Ovary (tissue), 7 donors: ENCODE measurements at regions not wholly inside any gene's neighbourhood (a gene's known extent, or its start where the extent isn't known, plus 50 kb on each side); places are given as distances from the start of the nearest gene placed in this dataset. TPM values are rescaled to one million over a fixed set of nuclear protein-coding genes. Genes with fewer than 3 reads are reported as not detected.

Experiments
- DNase-seq, 5 donors: peaks; one replicate each; pipeline ENCODE4 v3.0.0-alpha.2; 2019 to 2020
- H3K27ac ChIP-seq, 2 donors: fragments of 200-600 bp; one replicate each; pipeline versions ENCODE4 v1.5.1 to v1.8.0; 2019 to 2022
- H3K27me3 ChIP-seq: fragments of 200-600 bp; one replicate; pipeline ENCODE4 v1.8.0; 2022
- H3K36me3 ChIP-seq: fragments of 200-600 bp; sonication (generic); one replicate; pipeline ENCODE4 v1.5.1; 2019
- H3K4me1 ChIP-seq: one replicate; pipeline ENCODE4 v1.8.1; 2013; ENCODE audit warnings: mild to moderate bottlenecking, moderate library complexity; ENCODE audit not compliant: insufficient read depth
- H3K4me3 ChIP-seq: fragments of 200-600 bp; sonication (generic); one replicate; pipeline ENCODE4 v1.5.1; 2017
- H3K9me3 ChIP-seq, 2 donors: fragments of 200-600 bp in 1 of 2; sonication (generic) in 1 of 2; one replicate each; pipeline versions ENCODE4 v1.5.1 to v1.8.1; 2013 to 2019; ENCODE audit warnings: mild to moderate bottlenecking in 1 of 2, moderate library complexity in 1 of 2
- EP300 ChIP-seq: sonication (generic); formaldehyde crosslinking; IDR thresholded peaks from one replicate; pipeline ENCODE4 v1.6.1; 2017; ENCODE audit warnings: antibody characterized with exemption
- POLR2A ChIP-seq: fragments of 450-650 bp; IDR thresholded peaks from one replicate; pipeline ENCODE4 v1.6.1; 2017; ENCODE audit warnings: antibody characterized with exemption, mild to moderate bottlenecking, moderate library complexity
- WGBS, 3 donors: extraction: QIAGEN DNeasy Blood & Tissue Kit in 1 of 3; methylation state at CpG; one replicate each; pipeline versions ENCODE4 v1.1.5 to v1.1.7; 2013 to 2017; 5-methylcytosine and 5-hydroxymethylcytosine counted together
- intact Hi-C, 4 donors: fragments of 100-400 bp; cut with DNase I; formaldehyde crosslinking; loops; one replicate each; pipeline versions ENCODE4 v1.11.0 to v1.15.1; 2022 to 2023
- small RNA-seq: library from RNA; depleted of rRNA; stranded (forward); fragments of <200 nt; gene quantifications from one replicate; pipeline ENCODE3, GENCODE V24; 2016
- TF ChIP-seq, protein P1 (sequence below), 3 donors: fragments of 450-650 bp in 2 of 3; fragments of 200-600 bp in 1 of 3; IDR thresholded peaks; one replicate each; pipeline versions ENCODE4 v1.5.1 to v1.8.0; 2016 to 2022; ENCODE audit warnings: antibody characterized with exemption in 3 of 3, mild to moderate bottlenecking in 1 of 3
- donor health status: DM: no; HTN: no; CAD: no; lungs with moderate emphysema.
- donor health status: DM: no; HTN: no; CAD: no.
- donor health status: Bipolar disorder and iron deficiency.
- donor health status: DM: no; HTN: no; CAD: no.
- donor health status: DM: yes; HTN: yes; CAD: no.

DNA sequence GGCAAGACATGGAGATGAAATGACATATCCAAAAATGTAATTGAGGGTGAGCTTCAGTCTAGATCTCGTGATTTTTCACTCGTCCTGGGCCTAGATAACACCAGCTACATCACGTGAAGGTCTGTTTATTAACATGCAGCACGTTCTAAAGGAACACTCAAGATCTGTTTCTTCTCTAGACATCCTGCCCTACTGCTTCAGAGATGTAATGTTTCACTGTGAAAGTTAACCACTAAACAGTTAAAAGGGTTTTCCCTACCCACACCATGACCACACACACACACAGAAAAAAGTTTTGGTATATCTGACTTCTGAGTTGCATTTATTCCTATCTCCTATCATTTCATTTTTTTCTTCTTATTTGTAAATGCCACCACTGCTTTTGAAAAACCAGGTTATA, 52.3 kb upstream of the SMIM31 start:
- DNase-seq = no peak
- H3K4me3 ChIP-seq = no peak overlapping the region
- no peak for TF ChIP-seq POLR2A
- TF ChIP-seq EP300 = no peak
- TF ChIP-seq, protein P1, sequence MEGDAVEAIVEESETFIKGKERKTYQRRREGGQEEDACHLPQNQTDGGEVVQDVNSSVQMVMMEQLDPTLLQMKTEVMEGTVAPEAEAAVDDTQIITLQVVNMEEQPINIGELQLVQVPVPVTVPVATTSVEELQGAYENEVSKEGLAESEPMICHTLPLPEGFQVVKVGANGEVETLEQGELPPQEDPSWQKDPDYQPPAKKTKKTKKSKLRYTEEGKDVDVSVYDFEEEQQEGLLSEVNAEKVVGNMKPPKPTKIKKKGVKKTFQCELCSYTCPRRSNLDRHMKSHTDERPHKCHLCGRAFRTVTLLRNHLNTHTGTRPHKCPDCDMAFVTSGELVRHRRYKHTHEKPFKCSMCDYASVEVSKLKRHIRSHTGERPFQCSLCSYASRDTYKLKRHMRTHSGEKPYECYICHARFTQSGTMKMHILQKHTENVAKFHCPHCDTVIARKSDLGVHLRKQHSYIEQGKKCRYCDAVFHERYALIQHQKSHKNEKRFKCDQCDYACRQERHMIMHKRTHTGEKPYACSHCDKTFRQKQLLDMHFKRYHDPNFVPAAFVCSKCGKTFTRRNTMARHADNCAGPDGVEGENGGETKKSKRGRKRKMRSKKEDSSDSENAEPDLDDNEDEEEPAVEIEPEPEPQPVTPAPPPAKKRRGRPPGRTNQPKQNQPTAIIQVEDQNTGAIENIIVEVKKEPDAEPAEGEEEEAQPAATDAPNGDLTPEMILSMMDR (IDR thresholded peaks at IDR 0.05) = no peak
- no peaks in the 10 kb centered on the region for H3K4me1 ChIP-seq
- H3K27ac ChIP-seq = no peak overlapping the region
- H3K27me3 ChIP-seq = no peaks in the 10 kb centered on the region
- H3K36me3 ChIP-seq = no peaks in the 10 kb centered on the region
- H3K9me3 ChIP-seq = no peaks in the 10 kb centered on the region
- intact Hi-C loops = no loop called here
- 48 to 63% (median 48%) methylated on average over 4 of the region's 4 CpGs for WGBS, 3 donors

Small RNAs in the stretch of these regions (small RNA-seq; reads per million reads assigned to genes)
- gene AC074198.2 (not detected), gene RNU6-284P (not detected)
